NT2/D1 (cell line): ENCODE measurements at regions not wholly inside any gene's neighbourhood (a gene's known extent, or its start where the extent isn't known, plus 50 kb on each side); places are given as distances from the start of the nearest gene placed in this dataset.
"Not testable (repeated sequence)": the region's sequence is repeated elsewhere in the genome, so short reads cannot be mapped to it uniquely, and the experiment has no call there.

Experiments
- SUZ12 ChIP-seq: IDR thresholded peaks from 2 replicates; pipeline ENCODE4 v1.6.1; 2011; ENCODE audit not compliant: insufficient read length, insufficient read depth; ENCODE audit errors: extremely low read depth
- YY1 ChIP-seq: IDR thresholded peaks from 2 replicates; pipeline ENCODE4 v1.6.1; 2011; ENCODE audit not compliant: insufficient read length, insufficient read depth
- ZNF274 ChIP-seq: IDR thresholded peaks from 2 replicates; pipeline ENCODE4 v1.6.1; 2011; ENCODE audit warnings: mild to moderate bottlenecking, low read depth, low read length

DNA sequence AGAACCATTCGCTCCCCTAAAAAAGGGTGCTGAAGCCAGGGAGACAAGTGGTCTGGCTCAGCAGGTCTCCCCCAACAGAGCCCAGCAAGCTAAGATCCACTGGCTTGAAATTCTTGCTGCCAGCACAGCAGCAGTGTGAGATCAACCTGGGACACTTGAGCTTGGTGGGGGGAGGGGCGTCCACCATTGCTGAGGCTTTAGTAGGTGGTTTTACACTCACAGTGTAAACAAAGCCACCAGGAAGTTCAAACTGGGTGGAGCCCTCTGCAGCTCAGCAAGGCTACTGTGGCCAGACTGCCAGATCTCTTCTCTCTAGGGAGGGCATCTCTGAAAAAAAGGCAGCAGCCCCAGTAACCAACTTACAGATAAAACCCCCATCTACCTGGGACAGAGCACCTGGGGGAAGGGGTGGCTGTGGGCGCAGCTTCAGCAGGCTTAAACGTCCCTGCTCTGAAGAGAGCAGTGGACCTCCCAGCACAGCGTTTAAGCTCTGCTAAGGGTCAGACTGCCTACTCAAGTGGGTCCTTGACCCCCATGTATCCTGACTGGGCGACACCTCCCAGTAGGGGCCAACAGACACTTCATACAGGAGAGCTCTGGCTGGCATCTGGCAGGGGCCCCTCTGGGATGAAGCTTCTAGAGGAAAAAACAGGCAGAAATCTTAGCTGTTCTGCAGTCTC lies 307.7 kb downstream of the AMY1C start:
- not testable (repeated sequence) for TF ChIP-seq ZNF274, SUZ12, YY1
